ENCODE measurements at regions not wholly inside any gene's neighbourhood (a gene's known extent, or its start where the extent isn't known, plus 50 kb on each side); places are given as distances from the start of the nearest gene placed in this dataset.

GRCh38 chr21:15256996-15257395 lies 192.2 kb upstream of the NRIP1 start:
- Histone ChIP-seq H3K9me2 (ENCODE audit: insufficient read depth) (peaks cover 5% of the 10 kb centered on the region; the same call in 1 of the 2 replicates), H3K27me3 (ENCODE audit: insufficient read depth) (no peaks in the 10 kb centered on the region), H3K79me2 (replicated peaks; ENCODE audit: insufficient read depth) (no peaks in the 10 kb centered on the region), H3K27ac (ENCODE audit: low read depth) (no peak overlapping the region), H3K36me3 (ENCODE audit: insufficient read depth) (no peaks in the 10 kb centered on the region), H2AFZ (no peak overlapping the region), H3K4me2 (no peak overlapping the region), H3K4me1 (ENCODE audit: insufficient read depth) (no peaks in the 10 kb centered on the region), H3K4me3 (no peak overlapping the region), H4K20me1 (replicated peaks; ENCODE audit: insufficient read depth) (no peaks in the 10 kb centered on the region), H3F3A (replicated peaks; ENCODE audit: low read depth) (no peaks in the 10 kb centered on the region)
- Mint-ChIP-seq H3K4me1 (no peaks in the 10 kb centered on the region), H3K27me3 (ENCODE audit: insufficient read depth, low read depth, poor library complexity) (peaks cover 1% of the 10 kb centered on the region), H3K4me3 (no peak overlapping the region), H3K36me3 (ENCODE audit: low read depth) (no peaks in the 10 kb centered on the region), H3K27ac (no peak overlapping the region), H3K9me3 (no peaks in the 10 kb centered on the region)
- ATAC-seq = no peak
- TF ChIP-seq EZH2phosphoT487 (IDR thresholded peaks at IDR 0.05; ENCODE audit: unreplicated experiment) (no peak), ZNF331 (CRISPR knock-in tag; IDR thresholded peaks at IDR 0.05; ENCODE audit: low read depth) (no peak), CREB1 (CRISPR knock-in tag; IDR thresholded peaks at IDR 0.05; ENCODE audit: low read depth) (no peak), STAT1 (IDR thresholded peaks at IDR 0.05; ENCODE audit: unreplicated experiment) (no peak), EZH2 (IDR thresholded peaks at IDR 0.05; ENCODE audit: low read depth, unreplicated experiment) (no peak), JUNB (IDR thresholded peaks at IDR 0.05; ENCODE audit: unreplicated experiment) (no peak), ZNF114 (CRISPR knock-in tag; IDR thresholded peaks at IDR 0.05) (no peak), ZNF462 (CRISPR knock-in tag; IDR thresholded peaks at IDR 0.05) (no peak)
- TF ChIP-seq, protein P1, sequence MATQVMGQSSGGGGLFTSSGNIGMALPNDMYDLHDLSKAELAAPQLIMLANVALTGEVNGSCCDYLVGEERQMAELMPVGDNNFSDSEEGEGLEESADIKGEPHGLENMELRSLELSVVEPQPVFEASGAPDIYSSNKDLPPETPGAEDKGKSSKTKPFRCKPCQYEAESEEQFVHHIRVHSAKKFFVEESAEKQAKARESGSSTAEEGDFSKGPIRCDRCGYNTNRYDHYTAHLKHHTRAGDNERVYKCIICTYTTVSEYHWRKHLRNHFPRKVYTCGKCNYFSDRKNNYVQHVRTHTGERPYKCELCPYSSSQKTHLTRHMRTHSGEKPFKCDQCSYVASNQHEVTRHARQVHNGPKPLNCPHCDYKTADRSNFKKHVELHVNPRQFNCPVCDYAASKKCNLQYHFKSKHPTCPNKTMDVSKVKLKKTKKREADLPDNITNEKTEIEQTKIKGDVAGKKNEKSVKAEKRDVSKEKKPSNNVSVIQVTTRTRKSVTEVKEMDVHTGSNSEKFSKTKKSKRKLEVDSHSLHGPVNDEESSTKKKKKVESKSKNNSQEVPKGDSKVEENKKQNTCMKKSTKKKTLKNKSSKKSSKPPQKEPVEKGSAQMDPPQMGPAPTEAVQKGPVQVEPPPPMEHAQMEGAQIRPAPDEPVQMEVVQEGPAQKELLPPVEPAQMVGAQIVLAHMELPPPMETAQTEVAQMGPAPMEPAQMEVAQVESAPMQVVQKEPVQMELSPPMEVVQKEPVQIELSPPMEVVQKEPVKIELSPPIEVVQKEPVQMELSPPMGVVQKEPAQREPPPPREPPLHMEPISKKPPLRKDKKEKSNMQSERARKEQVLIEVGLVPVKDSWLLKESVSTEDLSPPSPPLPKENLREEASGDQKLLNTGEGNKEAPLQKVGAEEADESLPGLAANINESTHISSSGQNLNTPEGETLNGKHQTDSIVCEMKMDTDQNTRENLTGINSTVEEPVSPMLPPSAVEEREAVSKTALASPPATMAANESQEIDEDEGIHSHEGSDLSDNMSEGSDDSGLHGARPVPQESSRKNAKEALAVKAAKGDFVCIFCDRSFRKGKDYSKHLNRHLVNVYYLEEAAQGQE (IDR thresholded peaks at IDR 0.05; ENCODE audit: unreplicated experiment) = no peak
- TF ChIP-seq, protein P2, sequence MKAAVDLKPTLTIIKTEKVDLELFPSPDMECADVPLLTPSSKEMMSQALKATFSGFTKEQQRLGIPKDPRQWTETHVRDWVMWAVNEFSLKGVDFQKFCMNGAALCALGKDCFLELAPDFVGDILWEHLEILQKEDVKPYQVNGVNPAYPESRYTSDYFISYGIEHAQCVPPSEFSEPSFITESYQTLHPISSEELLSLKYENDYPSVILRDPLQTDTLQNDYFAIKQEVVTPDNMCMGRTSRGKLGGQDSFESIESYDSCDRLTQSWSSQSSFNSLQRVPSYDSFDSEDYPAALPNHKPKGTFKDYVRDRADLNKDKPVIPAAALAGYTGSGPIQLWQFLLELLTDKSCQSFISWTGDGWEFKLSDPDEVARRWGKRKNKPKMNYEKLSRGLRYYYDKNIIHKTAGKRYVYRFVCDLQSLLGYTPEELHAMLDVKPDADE (IDR thresholded peaks at IDR 0.05) = no peak
- TF ChIP-seq, protein P3, sequence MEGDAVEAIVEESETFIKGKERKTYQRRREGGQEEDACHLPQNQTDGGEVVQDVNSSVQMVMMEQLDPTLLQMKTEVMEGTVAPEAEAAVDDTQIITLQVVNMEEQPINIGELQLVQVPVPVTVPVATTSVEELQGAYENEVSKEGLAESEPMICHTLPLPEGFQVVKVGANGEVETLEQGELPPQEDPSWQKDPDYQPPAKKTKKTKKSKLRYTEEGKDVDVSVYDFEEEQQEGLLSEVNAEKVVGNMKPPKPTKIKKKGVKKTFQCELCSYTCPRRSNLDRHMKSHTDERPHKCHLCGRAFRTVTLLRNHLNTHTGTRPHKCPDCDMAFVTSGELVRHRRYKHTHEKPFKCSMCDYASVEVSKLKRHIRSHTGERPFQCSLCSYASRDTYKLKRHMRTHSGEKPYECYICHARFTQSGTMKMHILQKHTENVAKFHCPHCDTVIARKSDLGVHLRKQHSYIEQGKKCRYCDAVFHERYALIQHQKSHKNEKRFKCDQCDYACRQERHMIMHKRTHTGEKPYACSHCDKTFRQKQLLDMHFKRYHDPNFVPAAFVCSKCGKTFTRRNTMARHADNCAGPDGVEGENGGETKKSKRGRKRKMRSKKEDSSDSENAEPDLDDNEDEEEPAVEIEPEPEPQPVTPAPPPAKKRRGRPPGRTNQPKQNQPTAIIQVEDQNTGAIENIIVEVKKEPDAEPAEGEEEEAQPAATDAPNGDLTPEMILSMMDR (conservative IDR thresholded peaks at IDR 0.05; ENCODE audit: low read depth in 2 of 2) = no peak
- DNase-seq (ENCODE audit: low spot score) = no peak

Measured in GM23338 (cell line).